Neuronal stem cell (in vitro differentiated cells): ENCODE measurements at regions not wholly inside any gene's neighbourhood (a gene's known extent, or its start where the extent isn't known, plus 50 kb on each side); places are given as distances from the start of the nearest gene placed in this dataset.
A peak's percentile ranks its signal among the peaks of the same experiment; 100 is the strongest.

Experiments
- DNase-seq: peaks from one replicate; pipeline ENCODE4 v3.0.0-alpha.2; 2013; ENCODE audit warnings: low spot score
- H2AFZ ChIP-seq: one replicate; pipeline ENCODE4 v1.6.1; 2013; ENCODE audit warnings: mild to moderate bottlenecking, low read length, inconsistent platforms
- H2AK5ac ChIP-seq: 2 replicates; pipeline ENCODE4 v1.6.1; 2013; ENCODE audit warnings: low read depth, mild to moderate bottlenecking, inconsistent platforms, low read length, moderate library complexity, mixed read lengths
- H2BK120ac ChIP-seq: 2 replicates; pipeline ENCODE4 v1.6.1; 2013; ENCODE audit warnings: low read depth, mild to moderate bottlenecking, inconsistent platforms, low read length, moderate library complexity, mixed read lengths
- H2BK12ac ChIP-seq: one replicate; pipeline ENCODE4 v1.6.1; 2013; ENCODE audit warnings: low read length, inconsistent platforms
- H2BK15ac ChIP-seq: 2 replicates; pipeline ENCODE4 v1.6.1; 2013; ENCODE audit warnings: mild to moderate bottlenecking, low read length, inconsistent platforms, mixed read lengths
- H2BK5ac ChIP-seq: one replicate; pipeline ENCODE4 v1.6.1; 2013; ENCODE audit warnings: inconsistent platforms, mild to moderate bottlenecking, low read length, moderate library complexity
- H3K14ac ChIP-seq: one replicate; pipeline ENCODE4 v1.6.1; 2013; ENCODE audit warnings: low read length, inconsistent platforms
- H3K18ac ChIP-seq: 2 replicates; pipeline ENCODE4 v1.6.1; 2013; ENCODE audit warnings: low read length, inconsistent platforms
- H3K23ac ChIP-seq: 2 replicates; pipeline ENCODE4 v1.6.1; 2013; ENCODE audit warnings: low read depth, mild to moderate bottlenecking, mixed read lengths, low read length, inconsistent platforms; ENCODE audit not compliant: poor library complexity
- H3K27ac ChIP-seq: replicated peaks from 3 replicates; pipeline ENCODE4 v1.5.1; 2013; ENCODE audit warnings: low read length, inconsistent platforms
- H3K27me3 ChIP-seq, 3 experiments: 2 replicates each; pipeline ENCODE4 v1.6.1; 2013; ENCODE audit warnings: low read length in 3 of 3, mild to moderate bottlenecking in 2 of 3, inconsistent platforms in 1 of 3, low read depth in 1 of 3, mixed read lengths in 1 of 3, moderate library complexity in 1 of 3; ENCODE audit not compliant: control insufficient read depth in 3 of 3, insufficient read depth in 3 of 3
- H3K36me3 ChIP-seq, 2 donors: replicated peaks in 1 of 2; 2 replicates each; pipeline ENCODE4 v1.6.1; 2013; ENCODE audit warnings: low read length in 2 of 2; ENCODE audit not compliant: control insufficient read depth in 2 of 2, insufficient read depth in 2 of 2
- H3K4ac ChIP-seq: 2 replicates; pipeline ENCODE4 v1.6.1; 2013; ENCODE audit warnings: inconsistent platforms, mild to moderate bottlenecking, low read length, moderate library complexity
- H3K4me1 ChIP-seq, 2 donors: 1 replicate in 1 of 2; 2 replicates in 1 of 2; pipeline ENCODE4 v1.6.1; 2013; ENCODE audit warnings: low read length in 2 of 2, low read depth in 1 of 2; ENCODE audit not compliant: control insufficient read depth in 2 of 2, insufficient read depth in 1 of 2
- H3K4me2 ChIP-seq: one replicate; pipeline ENCODE4 v1.6.1; 2013; ENCODE audit warnings: mild to moderate bottlenecking, low read length, inconsistent platforms; ENCODE audit not compliant: insufficient read depth, poor library complexity, severe bottlenecking
- H3K4me3 ChIP-seq, 2 donors: 2 replicates each; pipeline ENCODE4 v1.5.1; 2013; ENCODE audit warnings: low read length in 2 of 2, mild to moderate bottlenecking in 2 of 2, inconsistent platforms in 1 of 2, moderate library complexity in 1 of 2
- H3K79me1 ChIP-seq: one replicate; pipeline ENCODE4 v1.6.1; 2013; ENCODE audit warnings: low read depth, mild to moderate bottlenecking, inconsistent platforms, low read length, moderate library complexity
- H3K9ac ChIP-seq: one replicate; pipeline ENCODE4 v1.6.1; 2013; ENCODE audit warnings: mild to moderate bottlenecking, low read depth, low read length, inconsistent platforms; ENCODE audit not compliant: poor library complexity
- H3K9me3 ChIP-seq, 2 donors: replicated peaks in 1 of 2; 2 replicates each; pipeline versions ENCODE3 to v1.6.1; 2013; ENCODE audit warnings: low read length in 2 of 2, mild to moderate bottlenecking in 2 of 2, inconsistent platforms in 1 of 2, low read depth in 1 of 2, mixed read lengths in 1 of 2, moderate library complexity in 1 of 2; ENCODE audit not compliant: control insufficient read depth in 2 of 2, insufficient read depth in 1 of 2
- H4K8ac ChIP-seq: one replicate; pipeline ENCODE4 v1.6.1; 2013; ENCODE audit warnings: low read depth, mild to moderate bottlenecking, inconsistent platforms, low read length, moderate library complexity
- H4K91ac ChIP-seq: one replicate; pipeline ENCODE4 v1.6.1; 2013; ENCODE audit warnings: low read length, low read depth, mild to moderate bottlenecking, inconsistent platforms; ENCODE audit not compliant: poor library complexity
- WGBS, 2 donors: extraction: QIAGEN DNeasy Blood & Tissue Kit; methylation state at CpG; one replicate each; pipeline ENCODE4 v1.1.7; 2013; ENCODE audit warnings: missing lambda C conversion rate in 2 of 2, mixed read lengths in 1 of 2; ENCODE audit not compliant: insufficient read length in 2 of 2, insufficient replicate concordance in 1 of 2; ENCODE audit errors: extremely low coverage in 2 of 2; 5-methylcytosine and 5-hydroxymethylcytosine counted together

- no CpG with 5 or more reads among the region's 3 CpGs for WGBS, 2 donors
- no peak overlapping the region for H3K4ac ChIP-seq
- peaks cover 0 to 4% (median 0%) of the 10 kb centered on the region in 3 experiments for H3K27me3 ChIP-seq
- no peak overlapping the region for H3K14ac ChIP-seq
- H2BK120ac ChIP-seq = peak overlapping the region; percentile 38
- no peak overlapping the region for H4K8ac ChIP-seq
- H3K9ac ChIP-seq = no peak overlapping the region
- H2AFZ ChIP-seq = no peak overlapping the region
- H2BK15ac ChIP-seq = no peak overlapping the region
- H2BK12ac ChIP-seq = no peak overlapping the region
- no peak overlapping the region for H2BK5ac ChIP-seq
- no peak overlapping the region for H4K91ac ChIP-seq
- H3K18ac ChIP-seq = no peak overlapping the region
- no peaks in the 10 kb centered on the region for H3K36me3 ChIP-seq
- peaks cover 0 to 11% of the 10 kb centered on the region in 2 donors for H3K4me1 ChIP-seq
- DNase-seq = no peak
- H3K9me3 ChIP-seq = no peaks in the 10 kb centered on the region
- H3K27ac ChIP-seq = no peak overlapping the region
- no peak overlapping the region for H3K4me2 ChIP-seq
- no peaks in the 10 kb centered on the region for H3K79me1 ChIP-seq
- H2AK5ac ChIP-seq = no peak overlapping the region
- H3K23ac ChIP-seq = no peak overlapping the region
- no peak overlapping the region for H3K4me3 ChIP-seq
Measured at GRCh38 chr3:187808527-187808895, 63.2 kb upstream of the BCL6 start.

- no peak overlapping the region for H3K4ac ChIP-seq
- no peak overlapping the region for H4K91ac ChIP-seq
- H2AK5ac ChIP-seq = no peak overlapping the region
- H3K27me3 ChIP-seq = peaks cover 0 to 4% (median 0%) of the 10 kb centered on the region in 3 experiments
- DNase-seq = no peak
- no peak overlapping the region for H3K23ac ChIP-seq
- no peak overlapping the region for H3K4me2 ChIP-seq
- H3K9ac ChIP-seq = no peak overlapping the region
- no peaks in the 10 kb centered on the region for H3K9me3 ChIP-seq
- no CpG with 5 or more reads among the region's 3 CpGs for whole genome bisulfite sequencing, 2 donors
- no peaks in the 10 kb centered on the region for H3K36me3 ChIP-seq
- H2BK15ac ChIP-seq = no peak overlapping the region
- no peak overlapping the region for H3K4me3 ChIP-seq
- peaks cover 0 to 15% of the 10 kb centered on the region in 2 donors for H3K4me1 ChIP-seq
- H2BK12ac ChIP-seq = no peak overlapping the region
- H2AFZ ChIP-seq = no peak overlapping the region
- no peak overlapping the region for H2BK120ac ChIP-seq
- no peak overlapping the region for H4K8ac ChIP-seq
- no peak overlapping the region for H3K27ac ChIP-seq
- H3K18ac ChIP-seq = no peak overlapping the region
- no peaks in the 10 kb centered on the region for H3K79me1 ChIP-seq
- no peak overlapping the region for H2BK5ac ChIP-seq
- H3K14ac ChIP-seq = no peak overlapping the region
Measured at GRCh38 chr3:187809612-187809991, 64.3 kb upstream of the BCL6 start.

GRCh38 chr3:187810021-187810446, 64.8 kb upstream of the BCL6 start:
- Histone ChIP-seq H3K4me3 (no peak overlapping the region), H3K4me2 (no peak overlapping the region), H2BK12ac (no peak overlapping the region), H2AK5ac (no peak overlapping the region), H3K9me3 (no peaks in the 10 kb centered on the region), H4K91ac (no peak overlapping the region), H3K36me3 (no peaks in the 10 kb centered on the region), H3K14ac (no peak overlapping the region), H2BK15ac (no peak overlapping the region), H2BK5ac (no peak overlapping the region), H3K79me1 (no peaks in the 10 kb centered on the region), H3K4me1 (peaks cover 0 to 15% of the 10 kb centered on the region in 2 donors), H3K23ac (no peak overlapping the region), H3K4ac (no peak overlapping the region), H3K27me3 (peaks cover 0 to 4% (median 0%) of the 10 kb centered on the region in 3 experiments), H2BK120ac (no peak overlapping the region), H4K8ac (no peak overlapping the region), H2AFZ (no peak overlapping the region), H3K9ac (no peak overlapping the region), H3K27ac (no peak overlapping the region), H3K18ac (no peak overlapping the region)
- WGBS, 2 donors = no CpG with 5 or more reads among the region's 3 CpGs
- DNase-seq = no peak

GRCh38 chr3:187811585-187812250, 66.5 kb upstream of the BCL6 start:
- no peak overlapping the region for H3K4ac ChIP-seq
- WGBS, 2 donors = no CpG with 5 or more reads among the region's 4 CpGs

More at GRCh38 chr3:187811585-187812250, 66.5 kb upstream of the BCL6 start:
- no peak overlapping the region for H3K4me3 ChIP-seq
- no peaks in the 10 kb centered on the region for H3K36me3 ChIP-seq
- peaks cover 0 to 15% of the 10 kb centered on the region in 2 donors for H3K4me1 ChIP-seq
- no peak overlapping the region for H3K14ac ChIP-seq
- no peak overlapping the region for H2BK120ac ChIP-seq
- H3K18ac ChIP-seq = no peak overlapping the region
- no peak overlapping the region for H2BK15ac ChIP-seq
- no peak overlapping the region for H4K8ac ChIP-seq
- no peak overlapping the region for H2BK5ac ChIP-seq
- DNase-seq = no peak
- H3K9me3 ChIP-seq = no peaks in the 10 kb centered on the region
- H2AK5ac ChIP-seq = no peak overlapping the region
- H3K23ac ChIP-seq = no peak overlapping the region
- no peak overlapping the region for H4K91ac ChIP-seq
- H3K4me2 ChIP-seq = no peak overlapping the region
- H2AFZ ChIP-seq = no peak overlapping the region
- H3K9ac ChIP-seq = no peak overlapping the region
- H3K79me1 ChIP-seq = no peaks in the 10 kb centered on the region
- no peak overlapping the region for H3K27ac ChIP-seq
- H3K27me3 ChIP-seq = peaks cover 0 to 4% (median 0%) of the 10 kb centered on the region in 3 experiments
- no peak overlapping the region for H2BK12ac ChIP-seq
